ENCODE measurements at regions not wholly inside any gene's neighbourhood (a gene's known extent, or its start where the extent isn't known, plus 50 kb on each side); places are given as distances from the start of the nearest gene placed in this dataset.

DNA sequence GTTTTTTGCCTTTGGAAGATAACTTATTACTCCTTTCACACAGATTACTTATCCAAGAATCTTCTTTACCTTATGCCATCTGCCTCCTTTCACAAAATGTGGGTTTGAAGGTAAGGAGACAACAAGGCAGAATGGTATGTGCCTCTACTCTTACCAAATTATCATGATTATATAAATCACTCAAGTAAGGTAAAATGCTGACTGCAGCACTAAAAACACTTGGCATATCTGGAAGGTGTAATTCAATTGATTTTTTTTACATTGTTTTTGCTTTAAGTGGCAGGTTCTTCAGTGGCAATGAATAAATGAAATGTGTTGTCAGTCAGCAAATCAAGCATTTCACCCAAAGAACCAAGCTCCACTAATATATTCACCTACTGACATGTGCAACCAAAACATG is 346.1 kb downstream of the OMA1 start:
- TF ChIP-seq, protein P1, sequence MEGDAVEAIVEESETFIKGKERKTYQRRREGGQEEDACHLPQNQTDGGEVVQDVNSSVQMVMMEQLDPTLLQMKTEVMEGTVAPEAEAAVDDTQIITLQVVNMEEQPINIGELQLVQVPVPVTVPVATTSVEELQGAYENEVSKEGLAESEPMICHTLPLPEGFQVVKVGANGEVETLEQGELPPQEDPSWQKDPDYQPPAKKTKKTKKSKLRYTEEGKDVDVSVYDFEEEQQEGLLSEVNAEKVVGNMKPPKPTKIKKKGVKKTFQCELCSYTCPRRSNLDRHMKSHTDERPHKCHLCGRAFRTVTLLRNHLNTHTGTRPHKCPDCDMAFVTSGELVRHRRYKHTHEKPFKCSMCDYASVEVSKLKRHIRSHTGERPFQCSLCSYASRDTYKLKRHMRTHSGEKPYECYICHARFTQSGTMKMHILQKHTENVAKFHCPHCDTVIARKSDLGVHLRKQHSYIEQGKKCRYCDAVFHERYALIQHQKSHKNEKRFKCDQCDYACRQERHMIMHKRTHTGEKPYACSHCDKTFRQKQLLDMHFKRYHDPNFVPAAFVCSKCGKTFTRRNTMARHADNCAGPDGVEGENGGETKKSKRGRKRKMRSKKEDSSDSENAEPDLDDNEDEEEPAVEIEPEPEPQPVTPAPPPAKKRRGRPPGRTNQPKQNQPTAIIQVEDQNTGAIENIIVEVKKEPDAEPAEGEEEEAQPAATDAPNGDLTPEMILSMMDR (conservative IDR thresholded peaks at IDR 0.05 in 1 of 2, IDR thresholded peaks at IDR 0.05 in 1 of 2; ENCODE audit: low read depth in 1 of 2, low read length in 2 of 2) = no peak
- TF ChIP-seq EZH2 (IDR thresholded peaks at IDR 0.05; ENCODE audit: low read length, missing control alignments) = no peak
